Activated CD4-positive, alpha-beta T cell treated with anti-CD3 and anti-CD28 coated beads, Interleukin-2, amount 50 U/mL, for 1 hour (primary cell): ENCODE measurements at regions not wholly inside any gene's neighbourhood (a gene's known extent, or its start where the extent isn't known, plus 50 kb on each side); places are given as distances from the start of the nearest gene placed in this dataset.
"Not testable (repeated sequence)": the region's sequence is repeated elsewhere in the genome, so short reads cannot be mapped to it uniquely, and the experiment has no call there.

Source experiments
- DNase-seq: peaks from one replicate; pipeline ENCODE4 v3.0.0-alpha.2; 2020

GRCh38 chr7:121560267-121560990, 164.3 kb upstream of the FAM3C start:
- DNase-seq: no peak

- DNase-seq: no peak
Measured at GRCh38 chr7:121558288-121558687, 162.2 kb upstream of the FAM3C start.

- no peak for DNase-seq
Measured at GRCh38 chr7:121557034-121557892, 161.2 kb upstream of the FAM3C start.

GRCh38 chr7:121555558-121555957, 159.4 kb upstream of the FAM3C start:
- no peak for DNase-seq

GRCh38 chr7:121547544-121548092, 151.5 kb upstream of the FAM3C start:
- DNase-seq: no peak

DNA sequence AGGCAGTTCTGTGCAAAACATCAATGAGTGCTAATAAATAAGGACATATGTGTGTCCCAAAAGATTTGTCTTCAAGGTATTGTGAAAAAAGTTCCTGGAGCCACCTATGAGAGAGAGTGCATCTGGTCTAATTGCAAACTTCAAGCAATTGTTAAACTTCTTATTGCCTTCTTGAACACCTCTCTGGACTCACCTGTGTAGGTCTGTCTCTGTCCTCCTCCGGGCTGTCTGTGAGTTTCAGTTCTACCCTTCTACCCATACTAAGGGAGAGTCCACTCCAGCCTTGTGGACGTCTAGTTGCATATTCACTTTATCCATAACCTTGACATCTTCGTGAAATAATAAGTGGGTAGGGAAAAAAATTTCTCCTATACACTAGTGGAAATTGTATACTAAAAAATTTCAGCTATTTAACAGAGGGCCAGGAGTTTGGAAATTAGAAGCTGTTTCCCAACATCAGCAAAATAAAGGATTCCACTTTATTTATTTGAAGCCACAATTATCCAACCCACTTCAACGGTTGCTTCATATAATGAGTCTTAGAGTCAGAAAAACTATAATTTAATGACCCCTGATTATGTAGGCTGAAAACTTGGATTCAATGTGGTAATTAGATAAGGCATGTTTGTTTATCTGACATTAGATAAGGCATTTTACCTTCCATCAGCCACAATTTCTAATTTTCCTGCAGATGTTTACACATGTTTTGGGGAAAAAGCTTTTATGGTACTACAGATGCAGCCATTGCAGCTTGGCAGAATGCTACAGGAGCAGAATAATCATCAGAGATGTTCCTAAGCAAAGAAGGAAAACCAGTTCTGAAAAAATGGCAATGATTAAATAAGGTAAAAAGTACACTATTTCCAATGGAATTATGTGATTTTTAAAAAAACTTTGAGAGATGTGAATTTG, 150.8 kb upstream of the FAM3C start:
- DNase-seq: no peak

- no peak for DNase-seq
Measured at GRCh38 chr7:121545418-121545817, 149.3 kb upstream of the FAM3C start.

DNA sequence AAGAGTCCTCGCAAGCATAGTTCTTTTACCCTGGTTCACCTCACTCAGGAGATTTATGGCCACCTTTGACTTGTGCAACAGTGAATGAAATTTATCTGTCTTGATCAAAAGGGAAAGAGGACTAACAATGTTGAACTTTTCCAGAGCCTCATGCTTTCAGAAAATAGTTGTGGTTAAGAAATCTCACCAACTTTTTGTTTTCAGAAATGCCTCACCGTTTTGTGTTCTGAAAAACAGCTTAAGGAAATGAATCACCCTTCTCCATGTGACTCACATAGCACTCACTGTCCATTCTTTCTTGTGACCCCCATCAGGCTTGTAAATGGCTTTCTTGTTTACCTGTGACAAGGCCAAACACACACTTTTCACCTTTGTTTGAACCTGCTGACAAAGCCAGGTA, 148.6 kb upstream of the FAM3C start:
- no peak for DNase-seq

- no peak for DNase-seq
Measured at GRCh38 chr7:121544238-121544637, 148.1 kb upstream of the FAM3C start.

DNA sequence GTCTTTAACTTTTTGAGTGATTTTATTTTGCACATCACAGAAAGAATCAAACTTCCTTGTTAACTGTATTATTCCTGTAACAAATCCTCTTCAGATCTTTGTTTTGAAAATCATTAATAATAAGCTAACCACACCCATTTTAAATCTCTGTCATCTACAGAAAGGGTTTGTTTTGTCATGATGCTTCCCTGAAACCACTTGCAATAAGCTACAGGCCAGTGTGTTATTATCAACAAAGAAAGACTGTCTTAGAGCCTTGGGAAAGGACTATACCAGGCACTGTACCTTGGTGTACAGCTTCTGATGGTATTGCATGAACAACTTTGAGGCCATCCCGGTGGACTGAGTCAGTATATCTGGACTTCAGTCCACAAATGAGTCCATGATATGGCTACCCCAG, 145.3 kb upstream of the FAM3C start:
- DNase-seq: no peak

GRCh38 chr7:121540138-121540537, 144.0 kb upstream of the FAM3C start:
- DNase-seq: no peak

DNA sequence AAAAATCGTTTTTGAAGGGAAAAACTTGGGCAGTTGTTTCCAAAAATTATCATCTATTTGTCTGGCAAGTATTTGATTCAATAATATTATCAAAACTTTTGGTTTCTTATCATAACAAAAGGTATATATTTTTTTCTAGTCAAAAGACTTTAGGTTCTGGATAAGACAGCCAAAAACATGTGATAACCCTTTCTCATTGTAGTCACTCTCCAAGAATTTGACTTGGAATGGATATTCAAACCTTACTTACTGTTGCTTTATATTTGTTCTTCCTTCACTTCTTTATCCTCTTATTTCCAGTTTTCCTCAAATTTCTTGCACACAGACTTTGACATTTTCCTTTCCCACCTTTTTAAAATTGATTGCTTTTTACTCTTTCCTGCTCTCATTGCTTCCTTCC, 140.9 kb upstream of the FAM3C start:
- DNase-seq: no peak

DNA sequence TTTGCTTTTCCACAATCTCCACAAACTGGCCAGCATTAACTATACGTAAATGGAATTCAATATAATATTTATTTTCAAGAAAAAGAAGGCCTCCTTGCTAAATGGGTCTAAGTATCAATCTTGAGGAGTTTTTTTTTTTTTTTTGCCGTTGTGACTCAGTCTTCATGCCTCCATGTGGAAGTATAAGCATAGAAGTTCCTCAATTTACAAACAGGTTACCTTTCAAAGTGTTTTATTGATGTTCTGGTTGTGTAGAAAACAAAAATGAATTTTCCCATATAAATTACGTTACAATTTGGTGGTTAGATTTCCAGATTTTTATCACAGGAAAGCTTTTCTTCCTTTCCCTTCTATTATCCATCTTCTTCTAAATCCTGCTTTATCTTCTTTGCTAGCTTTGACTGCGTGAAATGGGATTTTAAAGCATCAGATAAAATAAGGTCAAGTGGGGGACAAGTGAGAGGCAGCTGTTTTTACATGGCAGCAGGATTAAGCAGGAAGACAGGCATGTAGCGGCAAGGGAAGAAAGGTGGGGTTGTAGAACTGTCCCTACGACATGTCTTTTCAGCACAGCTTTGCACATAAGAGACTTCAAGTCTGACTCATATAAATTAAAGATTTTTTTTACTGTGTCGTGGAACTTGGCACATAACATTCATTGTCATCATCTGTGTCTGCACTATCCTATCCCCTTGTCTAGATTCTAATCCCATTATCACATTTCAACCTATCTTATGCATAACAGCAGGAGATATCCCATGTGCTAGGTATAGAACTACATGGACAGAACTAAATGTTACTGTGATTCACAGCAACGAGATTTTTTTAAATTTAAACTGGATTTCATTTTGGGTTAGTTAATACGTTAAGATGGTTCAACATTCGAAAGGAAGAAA, 135.3 kb upstream of the FAM3C start:
- no peak for DNase-seq

DNA sequence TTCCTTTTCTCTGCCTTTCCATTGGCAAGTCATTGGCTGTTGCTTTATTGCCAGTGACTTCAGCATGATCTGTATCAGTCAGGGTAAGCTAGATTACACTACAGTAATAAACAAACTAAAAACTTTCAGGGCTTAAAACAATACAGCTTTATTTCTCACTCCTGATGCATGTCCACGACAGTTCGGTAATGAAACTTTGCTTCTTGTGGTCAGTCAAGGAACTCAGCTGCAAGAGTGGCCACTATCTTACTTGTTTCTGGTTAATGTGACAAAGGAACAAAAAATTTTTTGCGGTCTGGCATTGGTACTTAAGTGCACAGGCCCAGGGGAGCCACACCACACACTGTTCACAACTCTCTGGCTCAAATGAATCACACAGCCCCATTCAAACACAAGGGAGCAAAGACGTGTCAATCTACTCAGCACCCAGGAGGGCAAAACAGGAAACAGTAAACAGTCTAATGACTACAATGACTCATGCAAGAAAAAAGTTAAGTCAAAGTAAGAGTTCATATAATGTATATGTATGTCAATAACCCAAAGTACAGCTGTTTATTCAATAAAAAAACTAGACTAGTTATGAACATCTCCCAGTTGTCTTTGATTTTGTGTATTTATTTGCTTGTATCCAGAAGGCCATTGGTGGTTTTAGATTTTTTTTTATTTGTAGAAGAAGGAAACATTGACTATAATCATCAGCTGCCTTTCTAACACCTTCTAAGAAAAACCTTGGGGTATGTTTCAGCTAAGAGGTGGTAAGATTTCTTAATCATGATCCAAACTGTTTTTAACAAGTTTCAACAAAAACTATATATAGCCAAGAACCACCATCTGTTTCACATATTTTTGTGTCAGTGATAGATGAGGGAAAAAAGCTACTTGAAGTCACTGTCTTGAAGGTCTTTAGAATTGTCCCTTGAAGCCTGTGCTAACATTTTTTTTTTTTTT, 134.4 kb upstream of the FAM3C start:
- DNase-seq: peak; percentile 1

GRCh38 chr7:121529003-121529402, 132.9 kb upstream of the FAM3C start:
- no peak for DNase-seq

GRCh38 chr7:121526210-121526609, 130.1 kb upstream of the FAM3C start:
- DNase-seq: not testable (repeated sequence)

DNA sequence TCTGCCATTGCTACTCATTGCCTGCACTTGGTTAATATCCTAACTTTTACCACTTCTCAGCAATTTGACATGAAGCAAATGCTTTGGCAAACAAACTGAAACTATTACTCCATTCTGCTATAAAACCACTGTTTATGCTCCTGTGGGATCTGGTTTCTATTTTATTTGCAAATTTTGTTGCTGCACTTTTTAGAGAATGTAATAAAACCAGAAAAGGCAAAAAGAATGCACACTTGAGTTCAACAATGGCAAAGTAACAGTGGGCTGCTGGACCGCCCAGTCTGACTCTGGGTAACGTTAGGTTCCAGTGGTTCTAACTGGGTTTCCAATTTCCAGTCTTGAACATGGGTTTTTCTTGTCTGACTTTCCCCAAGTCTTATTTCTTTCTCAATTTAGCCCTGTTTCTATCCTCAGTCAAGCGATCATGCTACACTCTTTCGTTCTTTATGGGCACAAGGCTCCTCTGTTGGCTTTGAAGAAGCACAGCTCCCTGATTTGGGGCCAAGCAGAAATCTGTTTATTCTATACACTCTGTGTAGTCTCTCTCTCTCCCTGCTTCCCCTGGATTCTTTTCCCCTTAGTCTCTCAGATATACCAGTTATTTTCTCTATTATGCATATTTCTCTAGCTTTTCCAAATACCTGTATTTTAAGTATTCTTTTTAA, 129.2 kb upstream of the FAM3C start:
- no peak for DNase-seq

GRCh38 chr7:121521711-121522400, 125.7 kb upstream of the FAM3C start:
- DNase-seq: no peak

GRCh38 chr7:121520911-121521310, 124.8 kb upstream of the FAM3C start:
- DNase-seq: no peak
